GM12873 (cell line): ENCODE measurements at regions not wholly inside any gene's neighbourhood (a gene's known extent, or its start where the extent isn't known, plus 50 kb on each side); places are given as distances from the start of the nearest gene placed in this dataset.

Source experiments
- CTCF ChIP-seq: IDR thresholded peaks from 2 replicates; pipeline ENCODE4 v1.5.1; 2012; ENCODE audit warnings: low read depth, mild to moderate bottlenecking, moderate library complexity, low read length, control low read depth; ENCODE audit not compliant: insufficient read depth; ENCODE audit errors: missing control alignments

DNA sequence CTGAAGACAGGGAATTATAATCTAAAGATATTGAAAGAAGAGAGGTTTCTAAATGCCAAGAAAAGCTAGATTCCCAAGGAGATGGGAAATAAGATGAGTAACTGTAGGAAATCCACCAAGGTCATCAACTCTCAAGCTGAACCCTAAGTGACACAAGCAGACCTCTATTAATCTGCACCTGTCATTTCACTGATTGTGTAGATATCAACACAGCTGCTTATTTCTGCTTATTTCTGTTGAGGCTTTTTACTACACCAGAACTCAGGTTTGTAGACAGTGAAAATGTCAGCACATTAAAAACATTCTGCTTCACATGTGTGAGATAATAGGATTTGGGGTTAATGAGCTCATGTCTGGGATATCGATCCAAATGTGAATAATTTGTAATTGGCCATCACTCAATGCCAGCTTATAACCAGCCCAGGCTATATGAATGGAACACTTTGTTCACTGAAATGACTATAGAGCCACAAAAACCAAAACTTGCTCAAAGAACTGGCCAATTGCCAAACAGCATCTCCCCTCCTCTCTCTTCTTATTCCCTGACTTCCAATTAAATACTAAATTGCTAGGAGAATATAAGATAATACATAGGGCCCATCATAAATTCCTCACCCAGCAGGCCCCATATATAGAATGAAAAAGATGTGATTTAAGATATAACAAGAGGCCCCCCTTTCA is 188.7 kb upstream of the ARID2 start:
- no peak for TF ChIP-seq CTCF

DNA sequence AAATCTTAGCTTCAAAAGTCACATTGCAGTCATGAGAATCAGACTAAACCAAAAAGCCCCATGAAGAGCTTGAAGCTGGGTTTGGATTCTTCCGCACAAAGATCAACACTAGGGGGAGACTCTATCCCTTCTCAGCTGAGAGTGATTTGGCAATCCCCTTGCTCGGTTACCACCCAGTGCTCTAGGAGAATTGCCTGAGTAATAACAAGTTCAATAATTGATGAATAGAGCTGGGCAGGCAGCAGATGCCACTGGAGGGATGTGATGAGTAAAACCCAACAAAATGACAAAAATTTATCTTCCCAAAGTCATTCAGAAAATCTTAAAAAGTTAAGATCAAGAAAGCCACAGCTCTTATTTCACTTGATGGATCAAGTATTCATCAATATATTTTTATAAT is 185.6 kb upstream of the ARID2 start:
- peak; percentile 83 for TF ChIP-seq CTCF

DNA sequence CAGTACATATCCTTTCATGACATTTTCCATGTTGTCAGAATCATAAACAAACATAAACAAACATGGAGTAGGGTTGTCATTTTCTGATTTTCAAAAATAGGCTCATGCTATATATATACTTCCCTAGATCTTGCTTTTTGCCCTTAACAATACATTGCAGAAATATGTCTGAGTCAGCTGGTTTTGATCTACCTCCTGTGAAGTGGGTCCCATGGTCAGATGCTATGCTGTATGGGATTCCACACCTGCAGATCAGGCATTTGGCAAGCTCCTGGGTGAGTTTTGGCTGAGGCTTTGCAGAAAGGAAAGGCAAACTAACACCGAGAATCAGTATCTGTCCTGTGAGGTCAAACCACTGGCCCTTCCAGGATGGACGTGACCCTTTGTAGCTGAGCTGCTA is 183.0 kb upstream of the ARID2 start:
- no peak for TF ChIP-seq CTCF

DNA sequence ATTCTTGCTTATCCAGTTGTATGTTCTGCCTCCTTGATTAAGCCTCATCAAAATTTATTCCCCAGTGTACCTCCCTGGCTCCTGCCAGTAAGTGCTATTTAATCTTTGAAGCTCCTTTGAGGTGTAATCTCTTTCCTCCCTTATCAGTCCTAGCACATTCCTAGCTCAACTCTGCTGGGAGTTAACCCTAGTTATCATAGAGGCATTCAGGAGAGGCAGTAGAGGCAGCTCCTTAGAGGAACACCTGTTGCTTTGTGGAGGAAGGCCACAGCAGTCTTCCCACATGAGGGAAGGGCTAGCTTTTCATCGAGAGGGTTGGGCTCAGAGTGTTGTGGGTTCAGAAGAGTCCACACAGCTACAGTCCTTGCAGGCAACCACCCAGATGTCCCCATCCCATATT is 182.4 kb upstream of the ARID2 start:
- TF ChIP-seq CTCF = no peak

DNA sequence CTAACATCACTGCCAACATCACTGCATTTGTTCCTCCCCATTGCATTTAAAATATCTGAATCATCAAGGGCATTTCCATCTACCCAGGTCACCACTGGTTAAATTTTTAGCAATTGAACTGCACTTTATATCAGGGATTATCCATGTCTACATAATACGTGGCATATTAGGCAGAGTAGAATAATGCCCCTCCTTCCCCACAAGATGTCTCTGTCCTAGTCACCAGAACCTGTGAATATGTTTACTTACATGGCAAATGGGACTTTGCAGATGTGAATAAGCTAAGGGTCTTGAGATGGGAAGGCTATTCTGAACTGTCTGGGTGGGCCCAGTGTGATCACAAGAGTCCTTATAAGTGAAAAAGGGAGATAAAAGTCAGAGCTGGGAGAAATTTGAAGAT is 181.7 kb upstream of the ARID2 start:
- TF ChIP-seq CTCF = peak; percentile 34

- TF ChIP-seq CTCF = no peak
Observed at GRCh38 chr12:45548426-45548825, 181.1 kb upstream of the ARID2 start.

DNA sequence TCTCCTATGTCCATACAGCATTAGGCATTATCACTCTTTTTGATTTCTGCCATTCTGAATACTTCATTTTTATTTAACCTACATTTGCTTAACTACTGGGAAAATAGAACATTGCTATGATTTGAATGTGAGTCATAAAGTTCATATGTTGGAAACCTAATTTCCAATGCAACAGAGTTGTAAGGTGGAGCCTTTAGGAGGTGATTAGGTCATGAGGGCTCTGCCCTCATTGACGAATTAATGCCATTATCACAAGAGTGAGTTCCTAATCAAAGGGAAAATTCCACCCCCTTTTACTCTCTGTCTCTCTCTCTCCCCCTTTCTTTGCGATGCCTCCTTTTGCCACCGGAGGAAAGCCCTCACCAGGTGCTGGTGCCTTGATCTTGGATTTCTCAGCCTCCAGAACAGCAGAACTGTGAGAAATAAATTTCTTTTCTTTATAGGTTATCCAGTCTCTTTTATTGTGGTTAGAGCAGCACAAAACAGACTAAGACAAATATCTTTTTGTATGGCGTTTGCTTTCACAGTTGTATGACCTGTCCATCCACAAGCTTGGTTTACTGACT is 180.1 kb upstream of the ARID2 start:
- no peak for TF ChIP-seq CTCF
